ENCODE measurements at regions not wholly inside any gene's neighbourhood (a gene's known extent, or its start where the extent isn't known, plus 50 kb on each side); places are given as distances from the start of the nearest gene placed in this dataset.

DNA sequence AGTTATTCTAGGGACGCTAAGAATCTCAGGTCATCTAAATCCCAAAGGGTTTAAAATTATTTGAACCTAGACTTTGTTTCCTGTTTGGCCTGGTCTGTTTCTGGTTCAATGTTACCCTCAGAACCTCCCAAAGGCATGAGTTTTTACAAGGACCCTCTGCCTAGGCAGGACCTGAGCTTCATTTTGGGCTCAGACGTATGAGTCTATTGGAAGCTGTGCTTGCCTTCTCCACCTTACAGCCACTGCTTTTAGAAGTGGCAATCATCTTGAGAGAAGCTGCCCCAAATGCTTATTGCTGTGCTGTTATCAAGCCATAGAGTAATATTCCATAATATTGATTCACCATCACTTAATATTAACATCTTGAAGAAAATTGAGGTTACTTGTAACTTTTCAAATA, 510.4 kb downstream of the TLE4 start:
- no peak for DNase-seq

DNA sequence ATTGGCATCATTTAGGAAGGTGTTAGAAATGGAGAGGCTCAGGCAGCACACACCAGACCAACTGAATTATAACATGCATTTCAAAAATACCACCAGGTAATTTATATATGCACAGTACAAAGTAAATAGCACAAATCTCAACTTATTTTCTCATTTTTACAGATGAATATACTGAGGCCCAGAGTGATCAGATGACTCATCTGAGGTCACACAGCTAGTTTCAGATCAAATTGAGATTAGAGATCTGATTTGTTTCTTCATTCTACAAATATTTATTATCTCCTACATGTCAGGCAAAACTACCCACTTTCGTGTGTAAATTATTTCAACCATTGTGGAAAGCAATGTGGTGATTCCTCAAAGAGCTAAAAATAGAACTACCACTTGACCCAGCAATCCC, 507.1 kb downstream of the TLE4 start:
- no peak for DNase-seq

DNA sequence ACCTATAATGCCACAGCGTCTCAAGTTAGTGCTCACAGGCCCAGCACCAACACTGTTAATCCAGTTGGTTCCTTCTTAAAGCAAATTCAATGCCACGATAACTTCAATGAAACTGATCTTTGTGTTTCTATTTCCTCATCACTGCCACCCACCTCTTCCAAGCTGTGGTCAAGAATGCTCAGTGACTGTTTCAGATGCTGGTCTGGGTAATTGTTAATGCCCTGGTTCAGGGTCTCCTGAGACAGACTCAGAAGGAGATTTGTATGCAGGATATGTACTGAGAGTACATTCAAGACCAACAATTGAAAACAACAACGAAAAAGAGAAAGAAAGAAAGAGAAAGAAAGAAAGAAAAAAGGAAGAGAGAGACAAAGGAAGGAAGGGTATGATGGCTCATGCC, 505.3 kb downstream of the TLE4 start:
- DNase-seq: no peak

DNA sequence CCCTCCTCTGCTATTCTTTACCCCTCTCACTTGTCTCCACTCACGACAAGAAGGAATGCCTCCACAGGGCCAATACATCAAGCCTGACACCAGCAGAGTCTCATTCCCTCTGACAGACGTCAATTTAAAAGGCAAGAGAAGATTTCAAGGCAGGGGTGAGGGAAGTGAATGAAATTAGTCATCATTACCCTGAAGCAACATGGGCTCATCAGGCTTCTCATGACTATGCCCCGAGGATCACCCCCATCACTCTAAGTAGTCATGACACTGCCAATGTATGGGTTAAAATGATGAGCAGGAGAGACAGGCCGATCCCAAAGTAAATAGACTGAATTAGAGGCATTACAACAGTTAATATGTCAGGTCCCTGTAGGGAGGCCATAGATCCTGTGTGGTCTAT, 504.4 kb downstream of the TLE4 start:
- no peak for DNase-seq

DNA sequence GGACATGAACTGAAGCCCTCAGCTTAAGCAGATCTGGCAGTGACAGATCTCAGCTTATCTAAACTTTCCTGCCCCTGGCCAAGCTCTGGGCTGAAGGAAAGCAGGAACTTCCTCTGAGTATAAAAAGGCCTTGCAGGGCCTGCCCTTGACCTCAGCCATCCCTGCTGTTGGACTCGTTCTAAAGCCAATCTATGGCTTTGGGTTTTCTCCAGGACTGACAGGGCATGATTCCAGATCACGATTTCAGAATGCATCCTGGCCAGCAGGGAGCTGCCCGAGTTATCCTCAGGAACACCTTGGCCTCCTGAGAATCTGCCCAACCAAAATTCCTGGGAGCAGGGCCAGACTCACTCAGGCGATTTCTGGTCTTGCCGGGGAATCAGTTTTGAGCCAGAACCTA, 502.7 kb downstream of the TLE4 start:
- DNase-seq: no peak

DNA sequence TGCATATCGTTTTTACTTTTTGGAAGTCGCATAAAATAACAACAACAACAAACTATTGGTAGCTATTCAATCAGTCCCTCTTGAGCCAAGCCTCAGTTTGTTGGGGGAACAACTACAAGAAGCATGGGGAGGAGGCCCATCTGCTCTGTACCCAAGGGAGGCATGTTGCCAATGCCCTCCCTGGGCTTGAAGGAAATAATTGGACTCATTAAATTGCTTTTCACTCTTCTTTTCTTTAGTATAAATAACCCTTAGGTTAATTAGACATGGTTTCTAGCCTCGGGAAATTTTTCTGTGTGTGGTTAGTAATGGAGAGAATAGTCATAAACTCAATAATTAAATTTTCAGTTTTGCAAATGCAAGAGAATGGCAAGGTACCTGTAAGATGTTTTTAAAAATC, 500.7 kb downstream of the TLE4 start:
- DNase-seq: no peak

DNA sequence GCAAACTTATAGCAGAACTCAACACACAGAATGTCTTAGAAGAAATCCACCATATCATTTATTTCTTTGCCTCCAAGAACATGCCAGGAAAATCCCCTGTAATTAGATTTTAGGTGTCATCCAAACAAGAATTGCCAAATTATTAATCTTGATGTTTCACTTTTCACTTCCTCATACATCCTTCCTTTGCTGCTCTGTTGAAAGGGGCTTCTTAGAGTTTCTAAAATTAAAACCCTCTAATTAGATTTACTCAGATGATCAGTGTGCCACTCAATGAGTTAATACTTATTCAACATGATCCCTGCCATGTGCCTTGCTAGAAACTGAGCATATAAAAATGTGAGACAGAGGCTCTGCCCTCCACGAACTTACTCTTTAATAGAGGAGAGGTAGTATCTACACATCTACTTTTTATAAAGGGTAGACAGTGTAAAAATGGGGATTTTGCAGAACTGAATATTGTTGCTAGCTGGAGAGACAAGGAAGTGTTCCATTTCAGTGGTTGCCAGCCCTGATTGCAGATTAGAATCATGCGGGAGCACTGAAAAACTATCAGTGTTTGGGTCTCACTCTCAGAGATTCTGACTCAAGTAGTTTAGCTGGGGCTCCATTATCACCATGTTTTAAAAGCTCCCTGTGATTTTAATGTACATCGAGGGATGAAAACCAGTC, 498.4 kb downstream of the TLE4 start:
- no peak for DNase-seq

DNA sequence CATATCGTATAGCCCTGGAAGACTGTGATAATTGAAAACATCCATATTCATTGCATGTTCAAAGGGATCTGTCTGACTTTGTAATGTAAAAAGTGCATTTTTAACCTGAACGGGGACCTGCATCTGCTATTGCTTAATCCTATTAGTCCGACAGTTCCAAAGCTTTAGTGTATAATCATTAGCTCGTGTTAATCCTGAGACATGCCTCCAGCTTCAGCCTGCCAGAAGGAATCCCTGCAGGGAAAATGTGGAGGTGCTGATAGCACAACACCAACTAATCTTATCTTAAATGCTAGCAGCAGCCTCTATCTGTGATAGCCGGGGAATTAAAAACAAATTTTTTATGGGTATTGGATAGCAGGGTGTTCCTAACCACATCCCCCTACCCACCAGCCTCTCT, 495.2 kb downstream of the TLE4 start:
- no peak for DNase-seq

DNA sequence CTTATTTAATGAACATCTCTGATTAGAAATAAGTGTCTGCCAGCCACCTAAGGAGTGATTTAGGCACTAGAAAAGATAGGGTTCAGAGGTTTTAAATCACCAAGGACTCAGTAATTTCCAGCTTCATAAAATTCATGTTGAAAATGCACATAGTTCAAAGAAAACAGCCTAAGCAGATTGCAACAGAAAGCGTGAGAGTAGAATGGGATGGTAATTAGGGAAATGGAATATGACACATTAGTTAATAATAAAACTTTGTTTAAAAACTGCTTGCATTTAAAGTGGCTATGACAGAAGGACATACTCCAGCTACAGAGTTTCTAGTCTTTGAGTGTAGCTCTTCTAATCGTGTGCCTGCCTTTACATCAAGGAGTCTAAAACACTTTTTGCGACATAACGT, 490.8 kb downstream of the TLE4 start:
- DNase-seq: no peak

DNA sequence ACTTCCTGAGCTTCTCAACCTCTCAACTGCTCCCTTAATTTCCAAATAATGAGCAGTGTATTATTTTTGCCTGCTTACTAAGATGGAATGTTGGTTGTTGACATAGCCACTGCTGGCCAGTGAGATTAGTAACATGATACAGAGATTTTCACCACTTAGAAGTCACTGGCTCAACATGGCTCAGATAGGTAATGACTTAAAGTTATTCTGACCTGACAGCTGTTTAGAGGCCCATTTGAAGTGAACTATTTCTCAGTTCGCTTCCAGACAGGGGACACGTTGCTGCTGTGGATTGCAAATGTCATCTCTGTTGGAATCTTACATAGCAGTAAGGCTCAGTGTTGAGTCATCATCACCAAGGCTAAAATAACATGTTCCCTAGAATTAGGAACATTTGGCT, 490.2 kb downstream of the TLE4 start:
- DNase-seq: no peak

DNA sequence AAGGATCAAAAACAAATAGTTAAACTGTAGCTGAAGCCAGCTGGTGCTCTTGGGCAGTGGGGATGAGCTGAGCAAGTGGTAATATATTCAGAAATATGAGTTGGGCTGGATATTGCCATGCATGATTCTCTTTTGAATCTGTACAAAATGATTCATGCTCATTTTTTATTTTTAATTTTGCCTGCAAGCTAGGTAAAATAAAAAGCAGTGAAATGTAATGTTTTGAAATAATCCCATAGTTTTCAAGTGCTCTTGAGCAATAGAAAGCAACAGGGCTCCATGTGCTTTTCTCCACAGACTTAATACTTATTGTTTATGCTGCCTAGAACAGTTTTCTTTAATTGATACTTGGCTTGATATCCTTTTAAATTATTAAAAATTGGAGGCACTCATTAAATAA, 489.3 kb downstream of the TLE4 start:
- DNase-seq: no peak

DNA sequence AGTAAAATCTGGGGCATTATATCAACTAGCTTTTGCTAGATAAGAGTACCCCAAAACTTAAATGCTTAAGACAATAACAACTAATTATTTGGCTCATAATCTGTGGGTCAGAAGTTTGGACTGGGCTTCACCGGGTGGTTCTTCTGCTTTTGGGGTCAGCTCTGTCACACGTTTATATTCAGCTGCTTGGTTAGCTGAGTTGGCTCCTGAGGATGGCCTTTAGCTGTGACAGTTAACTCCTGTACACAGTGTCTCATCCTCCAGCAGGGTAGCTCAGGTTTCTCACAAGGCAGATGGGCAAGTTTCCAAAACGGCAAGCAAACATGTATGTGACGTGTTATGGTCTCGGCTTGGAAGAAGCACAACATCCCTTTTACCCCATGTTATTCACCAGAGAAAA, 488.2 kb downstream of the TLE4 start:
- DNase-seq: no peak

DNA sequence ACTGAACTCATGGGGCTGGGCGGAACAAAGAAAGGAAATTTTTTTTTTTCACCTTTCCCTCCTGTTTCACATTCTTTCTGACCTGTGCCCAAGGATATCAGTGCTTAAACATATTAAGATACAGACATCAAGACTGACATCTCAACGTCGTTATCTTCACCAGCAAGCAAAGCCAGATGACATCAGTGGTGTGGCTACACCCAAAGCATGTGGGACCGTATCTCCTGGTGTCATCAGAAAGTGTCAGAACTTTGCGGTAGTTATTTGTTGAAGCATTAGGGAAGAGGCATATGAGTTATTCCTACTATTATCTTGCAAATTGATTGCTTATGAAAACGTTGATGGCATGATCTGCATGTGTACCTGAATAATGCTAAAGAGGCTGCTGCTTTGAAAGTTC, 487.4 kb downstream of the TLE4 start:
- no peak for DNase-seq

DNA sequence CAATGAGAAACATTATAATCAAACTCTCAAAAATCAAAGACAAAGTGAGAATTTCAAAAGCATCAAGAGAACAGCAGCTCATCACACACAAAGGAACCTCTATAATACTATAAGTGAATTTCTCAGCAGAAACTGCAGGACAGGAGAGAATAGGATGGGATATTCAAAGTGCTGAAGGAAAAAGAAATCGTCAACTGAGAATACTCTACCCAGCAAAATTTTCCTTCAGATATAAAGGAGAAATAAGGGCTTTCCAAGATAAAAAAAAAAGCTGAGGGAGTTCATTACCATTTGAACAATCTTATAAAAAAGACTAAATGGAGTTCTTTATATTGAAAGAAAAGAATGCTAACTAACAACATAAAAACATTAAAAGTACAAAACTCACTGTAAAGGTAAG, 481.1 kb downstream of the TLE4 start:
- DNase-seq: no peak

DNA sequence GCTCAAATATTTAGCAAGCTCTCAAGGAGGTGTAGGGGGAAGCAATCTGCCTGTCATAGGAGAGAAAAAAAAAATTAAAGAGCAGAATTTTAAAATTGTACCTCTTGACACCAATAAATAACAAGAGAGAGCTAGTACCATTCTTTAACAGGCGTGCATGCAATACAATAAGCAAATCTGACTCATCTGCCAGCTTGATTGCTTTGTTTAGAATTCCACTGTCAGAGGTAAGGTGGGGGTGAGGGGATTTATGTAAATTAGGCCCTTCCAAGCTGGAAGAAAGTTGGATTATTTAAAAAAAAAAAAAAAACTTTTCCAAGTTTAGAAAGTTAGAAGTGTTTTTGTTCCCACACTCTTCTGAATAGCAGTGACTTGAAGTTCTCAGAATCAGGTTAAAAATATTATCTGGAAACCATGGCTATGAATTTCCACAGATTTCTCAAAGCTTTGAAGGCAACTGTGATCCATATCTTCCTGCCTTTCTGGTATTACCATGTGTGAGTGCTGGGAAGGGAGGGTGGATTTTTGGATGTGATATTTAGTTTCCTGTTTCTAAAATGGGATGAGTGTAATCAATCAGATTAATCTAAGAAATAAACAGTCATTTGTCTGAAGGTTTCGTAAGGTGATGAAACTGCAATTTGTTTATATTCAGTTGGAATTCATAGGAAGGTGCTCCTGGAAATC, 477.5 kb downstream of the TLE4 start:
- no peak for DNase-seq

DNA sequence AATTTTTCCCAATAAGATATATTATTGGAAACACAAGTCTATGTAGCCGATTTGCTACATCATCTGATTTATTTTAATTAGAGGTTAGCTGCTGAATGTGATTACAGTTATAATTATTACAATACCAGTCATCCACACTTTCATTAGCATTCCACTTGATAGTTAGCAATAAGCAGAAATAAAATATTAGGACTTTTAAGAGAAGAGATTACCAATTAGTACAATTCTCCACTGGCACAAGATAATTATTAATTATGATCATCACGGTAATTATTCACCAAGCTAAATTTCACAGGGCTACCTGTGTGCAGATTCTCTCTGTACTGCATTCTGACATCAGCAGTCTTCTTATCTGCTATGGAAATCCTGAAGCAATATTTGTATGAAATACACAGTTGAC, 474.7 kb downstream of the TLE4 start:
- no peak for DNase-seq

DNA sequence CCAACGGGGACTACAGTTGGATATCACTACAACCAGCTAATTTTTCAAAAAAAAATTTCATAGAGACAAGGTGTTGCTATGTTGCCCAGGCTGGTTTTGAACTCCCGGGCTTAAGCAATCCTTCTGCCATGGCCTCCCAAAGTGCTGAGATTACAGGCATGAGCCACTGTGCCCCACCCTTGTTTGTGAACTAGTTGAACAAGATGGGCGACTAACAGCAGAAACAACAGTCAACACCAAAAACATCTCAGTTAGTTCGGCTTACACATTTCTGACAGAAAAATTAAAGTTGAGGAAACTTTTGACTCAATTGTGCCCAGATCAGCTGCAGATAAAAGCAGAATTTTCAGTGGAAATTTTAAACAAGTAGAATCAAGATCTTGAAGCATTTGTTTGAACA, 470.1 kb downstream of the TLE4 start:
- DNase-seq: no peak

DNA sequence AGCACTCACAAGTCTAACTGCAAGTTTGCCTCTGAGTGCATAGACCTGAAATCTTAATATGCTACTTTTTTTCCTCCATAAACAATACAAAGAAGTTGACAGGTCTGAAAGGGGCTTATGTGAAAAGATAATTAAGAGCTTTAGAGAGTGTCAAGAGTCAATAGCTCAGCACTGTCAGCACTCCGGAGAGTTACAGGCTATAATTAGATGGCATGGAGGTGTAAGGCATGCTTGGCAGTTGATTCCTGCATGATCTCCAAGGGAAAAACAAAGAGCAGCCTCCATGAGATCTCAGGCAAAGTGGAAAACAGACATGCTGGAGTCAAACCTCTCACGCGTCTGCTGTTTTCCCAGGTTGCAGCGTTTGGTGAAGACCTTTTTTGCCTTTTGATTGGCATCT, 468.7 kb downstream of the TLE4 start:
- no peak for DNase-seq

DNA sequence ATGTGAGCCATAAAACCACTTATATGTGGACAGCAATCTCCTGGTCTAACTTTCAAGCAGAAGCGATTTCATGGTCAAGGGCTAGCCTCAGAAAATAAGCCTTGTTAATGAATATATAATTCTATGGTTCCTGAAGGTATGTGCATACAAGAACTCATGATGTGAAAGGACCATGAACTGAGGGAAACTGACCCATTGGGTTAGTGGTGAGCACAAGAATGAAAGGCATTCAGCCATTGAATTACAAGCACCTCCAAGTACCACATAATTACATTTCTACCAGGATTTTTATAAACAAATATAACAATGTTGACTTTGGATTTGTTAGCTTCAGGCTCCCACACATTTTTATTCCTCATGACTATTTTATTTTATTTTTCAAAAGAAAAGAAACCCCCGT, 459.0 kb downstream of the TLE4 start:
- DNase-seq: no peak

DNA sequence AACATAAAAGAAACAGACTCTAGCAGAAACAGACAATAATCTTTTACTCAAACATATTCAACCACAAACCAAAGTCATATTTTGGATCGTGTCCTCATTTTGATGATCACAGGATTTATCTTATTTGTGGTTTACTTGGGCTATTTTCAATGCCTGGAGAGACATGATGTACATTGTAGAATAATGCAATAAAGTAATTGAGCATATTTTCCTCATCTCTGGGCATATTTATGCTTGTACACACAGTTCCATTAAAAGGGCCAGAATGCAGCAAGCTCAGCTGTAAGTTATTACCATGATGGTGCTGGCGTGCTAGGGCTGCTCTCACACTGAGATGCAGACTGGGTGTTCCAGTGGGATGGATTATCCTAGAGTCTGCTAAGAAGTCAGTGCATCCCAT, 456.7 kb downstream of the TLE4 start:
- no peak for DNase-seq

DNA sequence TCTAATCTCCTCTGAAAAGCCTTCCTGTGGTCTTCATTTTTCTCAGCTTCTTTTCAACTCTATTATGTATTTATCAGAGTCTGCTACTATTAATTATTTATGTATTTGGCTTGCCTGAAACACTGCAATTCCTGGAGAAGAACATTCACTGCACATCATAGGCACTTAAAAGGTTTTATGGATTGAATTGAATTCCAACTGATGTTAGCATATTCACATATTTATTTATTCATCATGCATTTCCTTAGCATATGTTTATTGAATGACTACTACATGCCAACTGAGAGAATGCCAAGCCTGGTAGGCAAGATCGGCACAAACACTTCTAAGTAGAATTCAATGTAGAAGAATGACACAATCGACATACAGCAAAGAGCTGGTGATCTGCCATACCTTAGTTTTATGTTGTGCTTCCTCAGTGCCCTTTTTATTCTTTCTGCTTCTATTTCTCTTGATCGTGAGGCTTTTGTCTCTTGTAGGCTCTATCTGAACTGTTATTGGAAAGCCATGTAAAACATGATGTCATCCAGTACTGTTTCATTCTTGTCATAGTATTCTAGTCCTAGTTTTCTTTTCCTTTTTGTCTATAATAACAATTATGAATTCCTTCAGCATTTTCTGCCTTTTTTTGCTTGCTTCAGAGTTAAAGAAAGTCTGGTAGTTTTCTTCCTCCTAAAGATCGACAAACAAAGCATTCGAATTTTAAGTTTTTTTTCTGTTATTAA, 454.2 kb downstream of the TLE4 start:
- DNase-seq: no peak

DNA sequence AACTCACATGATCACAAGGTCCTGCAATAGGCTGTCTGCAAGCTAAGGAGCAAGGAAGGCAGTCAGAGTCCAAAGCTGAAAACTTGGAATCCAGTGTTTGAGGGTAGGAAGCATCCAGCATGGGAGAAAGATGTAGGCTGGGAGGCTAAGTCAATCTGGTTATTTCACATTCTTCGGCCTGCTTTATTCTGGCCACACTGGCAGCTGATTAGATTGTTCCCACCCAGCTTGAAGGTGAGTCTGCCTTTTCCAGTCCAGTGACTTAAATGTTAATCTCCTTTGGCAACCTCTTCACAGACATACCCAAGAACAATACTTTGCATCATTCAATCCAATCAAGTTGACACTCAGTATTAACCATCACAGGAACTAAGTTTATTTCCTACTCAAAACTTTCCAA, 453.4 kb downstream of the TLE4 start:
- DNase-seq: no peak

DNA sequence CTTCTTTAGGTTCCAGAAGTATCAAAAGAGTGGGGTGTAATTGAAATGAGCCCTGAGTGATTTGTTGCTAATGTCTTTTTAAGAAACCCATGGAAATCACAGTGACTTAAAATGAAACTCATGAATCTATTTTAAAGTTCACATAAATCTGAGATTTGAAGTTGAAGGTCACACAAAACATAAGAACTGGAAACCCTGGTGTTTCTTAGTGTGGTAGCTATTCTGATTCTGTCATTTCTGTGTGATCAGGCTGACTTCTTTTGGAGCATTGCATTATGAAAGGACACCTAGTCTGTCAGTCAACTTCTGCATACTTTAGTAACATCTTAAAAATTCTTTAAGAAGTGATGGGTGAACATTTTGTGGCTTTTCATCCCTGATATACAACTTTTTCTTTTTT, 448.8 kb downstream of the TLE4 start:
- DNase-seq: no peak

DNA sequence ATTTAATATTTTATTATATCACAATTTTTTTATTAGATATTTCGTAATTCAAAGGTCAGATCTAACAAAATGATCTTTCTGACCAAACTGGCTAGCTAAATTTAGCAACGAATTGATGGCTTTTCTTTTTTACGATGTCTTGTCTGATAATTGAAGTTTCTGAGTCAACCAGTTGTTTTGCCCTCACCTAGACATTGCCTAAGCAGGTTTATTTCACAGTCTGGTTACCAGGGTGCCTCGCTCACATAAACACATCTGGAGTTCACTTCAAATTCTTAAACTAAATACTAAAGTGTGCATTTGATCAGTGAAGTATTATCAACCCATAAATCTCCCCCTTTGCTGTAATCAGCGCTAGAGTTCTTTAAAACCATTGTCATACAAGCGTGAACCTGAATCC, 448.3 kb downstream of the TLE4 start:
- no peak for DNase-seq

DNA sequence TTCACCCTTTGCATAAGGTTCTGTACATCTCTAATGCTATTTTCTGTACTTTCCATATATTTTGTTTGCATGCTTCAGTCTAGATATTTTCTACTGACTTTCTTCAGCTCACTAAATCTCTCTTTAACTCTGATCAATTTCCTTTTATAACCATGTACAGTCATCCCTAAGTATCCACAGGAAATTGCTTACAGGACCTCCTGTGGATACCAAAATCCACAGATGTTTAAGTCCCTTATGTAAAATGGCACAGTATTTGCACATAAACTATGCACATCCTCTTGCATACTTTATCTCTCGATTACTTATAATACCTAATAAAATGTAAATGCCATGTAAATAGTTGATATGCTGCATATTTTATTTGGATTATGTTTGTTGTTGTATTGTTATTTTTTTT, 442.1 kb downstream of the TLE4 start:
- no peak for DNase-seq

Measured in MV-4-11 (cell line).